Prostate gland (tissue), 2 donors: ENCODE measurements at regions not wholly inside any gene's neighbourhood (a gene's known extent, or its start where the extent isn't known, plus 50 kb on each side); places are given as distances from the start of the nearest gene placed in this dataset.

Source experiments
- DNase-seq: peaks from one replicate; pipeline ENCODE4 v3.0.0-alpha.2; 2019; ENCODE audit warnings: low spot score
- H3K27ac ChIP-seq, 2 donors: fragments of 200-600 bp; sonication (generic); 2 replicates each; pipeline ENCODE4 v1.5.1; 2017 to 2019
- H3K27me3 ChIP-seq: fragments of 200-600 bp; sonication (generic); replicated peaks from 2 replicates; pipeline ENCODE4 v1.5.1; 2019; ENCODE audit not compliant: insufficient read depth
- H3K36me3 ChIP-seq, 2 donors: fragments of 200-600 bp; sonication (generic); 1 replicate in 1 of 2; 2 replicates in 1 of 2; pipeline versions ENCODE4 v1.5.1 to v1.8.1; 2017 to 2019
- H3K4me1 ChIP-seq: fragments of 200-600 bp; sonication (generic); replicated peaks from 2 replicates; pipeline ENCODE4 v1.5.1; 2019
- H3K4me3 ChIP-seq, 2 donors: fragments of 200-600 bp; sonication (generic); 2 replicates each; pipeline ENCODE4 v1.5.1; 2017 to 2019
- H3K9me3 ChIP-seq: fragments of 200-600 bp; sonication (generic); 2 replicates; pipeline ENCODE4 v1.5.1; 2017
- POLR2A ChIP-seq: fragments of 450-650 bp; IDR thresholded peaks from one replicate; pipeline ENCODE4 v1.6.1; 2016; ENCODE audit warnings: antibody characterized with exemption, mild to moderate bottlenecking
- POLR2AphosphoS5 ChIP-seq: sonication (generic); formaldehyde crosslinking; IDR thresholded peaks from one replicate; pipeline ENCODE4 v1.6.1; 2017; ENCODE audit warnings: antibody characterized with exemption
- WGBS: methylation state at CpG from one replicate; pipeline ENCODE4 v1.1.5; 2018; 5-methylcytosine and 5-hydroxymethylcytosine counted together
- intact Hi-C: fragments of 100-400 bp; cut with DNase I; formaldehyde crosslinking; loops from one replicate; pipeline ENCODE4 v1.14.2; 2022
- TF ChIP-seq, protein P1 (sequence below), 4 experiments: fragments of 200-600 bp in 2 of 4; fragments of 450-650 bp in 2 of 4; sonication (generic) in 2 of 4; IDR thresholded peaks; 1 replicate in 3 of 4; 2 replicates in 1 of 4; pipeline ENCODE4 v1.5.1; 2016 to 2019; ENCODE audit warnings: antibody characterized with exemption in 4 of 4, mild to moderate bottlenecking in 2 of 4, moderate library complexity in 2 of 4

DNA sequence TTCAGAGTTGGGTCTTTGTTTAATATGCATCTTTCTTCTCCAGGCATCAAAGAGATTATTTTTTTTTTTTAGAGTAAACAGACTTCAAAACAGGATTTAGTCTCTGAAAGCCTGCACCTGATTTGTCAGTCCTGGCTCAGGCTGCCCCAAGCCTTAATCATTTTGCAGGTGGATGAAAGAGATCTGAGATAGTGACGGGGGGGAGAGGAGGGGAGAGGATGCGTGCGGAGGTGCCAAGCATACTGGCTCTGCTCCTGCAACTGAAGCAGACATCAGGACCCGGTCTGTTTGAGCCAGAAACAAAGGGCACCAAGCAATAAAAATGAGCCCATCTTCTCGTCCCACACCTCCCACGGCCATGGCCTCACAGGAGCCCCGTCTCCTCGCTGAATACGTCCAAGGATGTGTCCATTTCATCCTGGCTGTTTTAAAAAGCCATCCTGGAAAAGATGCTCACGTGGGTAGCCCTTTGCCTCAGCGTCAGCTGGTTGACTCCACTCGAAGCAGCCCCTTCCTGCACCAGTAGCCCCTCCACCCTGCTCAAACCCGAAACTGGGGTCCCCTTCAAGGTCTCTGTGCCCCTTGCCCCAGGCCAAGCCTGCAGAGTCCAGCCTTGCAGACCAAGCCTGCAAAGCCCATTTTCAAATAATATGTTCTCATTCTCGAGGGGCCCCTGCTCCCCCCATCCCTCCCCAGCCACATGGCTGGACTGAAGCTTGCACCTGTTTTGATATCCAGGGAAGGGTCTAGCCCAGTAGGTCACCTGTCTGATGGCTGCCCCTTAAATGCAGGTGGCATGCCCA is 84.8 kb upstream of the TNRC6C start:
- Histone ChIP-seq H3K4me1 (no peaks in the 10 kb centered on the region), H3K9me3 (no peaks in the 10 kb centered on the region), H3K27ac (no peak overlapping the region), H3K36me3 (no peaks in the 10 kb centered on the region), H3K4me3 (no peak overlapping the region), H3K27me3 (no peaks in the 10 kb centered on the region)
- WGBS: 29% methylated on average over 14 of the region's 14 CpGs
- TF ChIP-seq POLR2A (no peak), POLR2AphosphoS5 (no peak)
- TF ChIP-seq, protein P1, sequence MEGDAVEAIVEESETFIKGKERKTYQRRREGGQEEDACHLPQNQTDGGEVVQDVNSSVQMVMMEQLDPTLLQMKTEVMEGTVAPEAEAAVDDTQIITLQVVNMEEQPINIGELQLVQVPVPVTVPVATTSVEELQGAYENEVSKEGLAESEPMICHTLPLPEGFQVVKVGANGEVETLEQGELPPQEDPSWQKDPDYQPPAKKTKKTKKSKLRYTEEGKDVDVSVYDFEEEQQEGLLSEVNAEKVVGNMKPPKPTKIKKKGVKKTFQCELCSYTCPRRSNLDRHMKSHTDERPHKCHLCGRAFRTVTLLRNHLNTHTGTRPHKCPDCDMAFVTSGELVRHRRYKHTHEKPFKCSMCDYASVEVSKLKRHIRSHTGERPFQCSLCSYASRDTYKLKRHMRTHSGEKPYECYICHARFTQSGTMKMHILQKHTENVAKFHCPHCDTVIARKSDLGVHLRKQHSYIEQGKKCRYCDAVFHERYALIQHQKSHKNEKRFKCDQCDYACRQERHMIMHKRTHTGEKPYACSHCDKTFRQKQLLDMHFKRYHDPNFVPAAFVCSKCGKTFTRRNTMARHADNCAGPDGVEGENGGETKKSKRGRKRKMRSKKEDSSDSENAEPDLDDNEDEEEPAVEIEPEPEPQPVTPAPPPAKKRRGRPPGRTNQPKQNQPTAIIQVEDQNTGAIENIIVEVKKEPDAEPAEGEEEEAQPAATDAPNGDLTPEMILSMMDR (IDR thresholded peaks at IDR 0.05): no peak
- DNase-seq: no peak
- intact Hi-C loops: no loop called here

DNA sequence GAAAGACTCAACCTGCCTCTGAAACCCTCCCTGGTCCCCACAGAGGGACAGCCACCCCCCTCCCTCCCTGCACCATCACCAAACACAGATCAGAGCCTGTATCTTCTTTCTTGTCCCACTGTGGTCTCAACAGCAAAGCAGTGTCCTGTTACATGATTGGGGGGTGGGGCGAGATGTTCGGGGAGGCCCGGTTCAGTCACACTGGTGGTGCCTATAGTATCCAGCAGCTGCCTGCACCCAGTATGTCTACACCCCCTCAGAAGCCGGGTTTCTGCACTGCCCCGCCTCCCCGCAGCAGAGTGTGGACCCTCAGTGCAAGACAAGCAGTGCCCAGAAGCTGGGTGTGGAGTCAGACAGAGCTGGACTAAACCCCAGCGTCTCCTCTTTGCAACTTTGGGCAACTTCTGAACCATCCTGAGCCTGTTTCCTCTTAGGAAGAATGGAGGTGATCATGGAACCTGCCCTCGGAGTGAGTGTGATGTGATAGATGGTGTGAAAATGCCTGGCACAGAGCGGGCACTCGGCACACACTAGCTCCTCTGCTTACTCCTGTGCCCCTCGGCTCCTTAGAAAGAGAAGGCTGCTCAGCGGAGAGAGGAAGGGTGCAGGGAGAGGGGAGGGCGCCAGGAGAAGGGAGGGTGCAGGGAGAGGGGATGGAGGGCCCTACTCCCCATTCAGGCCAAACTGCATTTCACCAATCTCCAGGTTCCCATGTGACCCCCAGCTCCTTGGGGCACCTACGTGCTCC is 84.0 kb upstream of the TNRC6C start:
- intact Hi-C loops: no loop called here
- Histone ChIP-seq H3K27ac (no peak overlapping the region), H3K9me3 (no peaks in the 10 kb centered on the region), H3K4me1 (no peaks in the 10 kb centered on the region), H3K36me3 (no peaks in the 10 kb centered on the region), H3K4me3 (no peak overlapping the region), H3K27me3 (no peaks in the 10 kb centered on the region)
- TF ChIP-seq POLR2A (no peak), POLR2AphosphoS5 (no peak)
- TF ChIP-seq, protein P1 (IDR thresholded peaks at IDR 0.05): no peak
- DNase-seq: no peak
- 72% methylated on average over 14 of the region's 14 CpGs for WGBS

DNA sequence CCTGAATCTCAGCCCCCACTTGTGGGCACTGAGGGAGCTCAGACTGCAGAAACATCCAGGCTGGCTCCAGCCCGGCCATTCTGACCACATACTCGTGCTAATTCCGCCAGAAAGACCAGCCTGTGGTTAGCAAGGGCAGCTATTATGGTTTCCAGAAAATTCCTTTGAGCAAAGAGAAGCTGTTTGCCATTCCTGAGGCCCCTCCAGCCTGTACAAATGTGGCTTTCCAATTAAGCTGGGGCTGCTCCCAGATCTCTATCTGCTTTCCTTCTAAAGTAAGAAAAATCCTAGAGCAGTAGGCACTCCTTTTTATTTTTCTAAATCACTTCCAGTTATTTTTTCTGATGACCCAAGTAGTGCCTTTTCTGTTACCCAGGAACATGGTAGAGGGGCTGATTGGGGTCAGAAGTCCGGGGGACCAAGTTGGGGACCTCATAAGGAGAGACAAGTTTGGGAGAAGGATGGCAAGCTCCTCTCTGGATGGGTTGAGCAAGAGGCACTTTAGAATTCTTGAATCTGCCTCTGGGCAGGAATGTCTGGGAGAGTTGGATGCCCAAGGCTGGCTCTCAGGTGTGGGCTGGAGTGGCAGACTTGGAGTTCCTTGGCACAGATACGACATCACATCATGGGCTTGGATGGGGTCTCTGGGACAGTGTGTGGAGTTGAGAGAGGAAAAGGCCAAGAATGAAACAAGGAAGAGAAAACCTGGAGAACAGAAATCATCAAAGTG is 83.3 kb upstream of the TNRC6C start:
- no peak for DNase-seq
- no peaks in the 10 kb centered on the region for H3K4me1 ChIP-seq
- no peaks in the 10 kb centered on the region for H3K27me3 ChIP-seq
- no peak for TF ChIP-seq POLR2A
- TF ChIP-seq, protein P1 (IDR thresholded peaks at IDR 0.05): no peak
- TF ChIP-seq POLR2AphosphoS5: no peak
- H3K36me3 ChIP-seq: no peaks in the 10 kb centered on the region
- H3K4me3 ChIP-seq: no peak overlapping the region
- intact Hi-C loops: no loop called here
- 74% methylated on average over 5 of the region's 5 CpGs for WGBS
- H3K27ac ChIP-seq: no peak overlapping the region
- no peaks in the 10 kb centered on the region for H3K9me3 ChIP-seq

DNA sequence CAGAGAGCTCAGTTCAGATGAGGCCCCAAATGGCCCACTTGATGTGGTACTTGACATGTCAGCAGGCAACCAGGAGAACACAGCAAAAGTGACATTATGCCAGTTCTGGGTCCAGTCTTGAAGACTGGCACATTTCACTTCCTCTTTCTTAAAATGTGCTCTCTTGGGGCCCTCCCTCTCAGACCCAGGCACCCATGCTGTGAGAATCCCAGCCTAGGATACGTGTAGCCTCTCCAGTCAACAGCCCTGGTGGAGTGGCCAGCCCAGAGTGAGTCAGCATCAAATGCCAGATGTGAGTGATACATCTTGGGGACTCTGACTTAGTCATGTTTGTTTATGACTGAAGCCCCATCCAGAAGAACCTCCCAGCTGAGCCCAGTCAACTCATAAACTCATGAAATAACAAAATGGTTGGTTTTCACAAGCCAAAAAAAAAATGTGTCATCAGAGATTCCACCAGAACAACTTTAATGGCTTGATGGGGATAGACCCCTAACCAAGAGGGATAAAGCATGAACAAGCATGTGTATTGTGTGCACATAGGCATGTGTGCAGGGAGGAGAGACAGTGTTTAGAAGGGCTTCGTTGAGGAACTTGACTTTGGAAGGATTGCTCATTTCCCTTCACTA is 82.5 kb upstream of the TNRC6C start:
- H3K4me1 ChIP-seq: no peaks in the 10 kb centered on the region
- H3K4me3 ChIP-seq: no peak overlapping the region
- no peak overlapping the region for H3K27ac ChIP-seq
- H3K9me3 ChIP-seq: no peaks in the 10 kb centered on the region
- no peaks in the 10 kb centered on the region for H3K36me3 ChIP-seq
- no peak for DNase-seq
- WGBS: 95% methylated on average over 2 of the region's 2 CpGs
- no peak for TF ChIP-seq POLR2AphosphoS5
- TF ChIP-seq POLR2A: no peak
- TF ChIP-seq, protein P1 (IDR thresholded peaks at IDR 0.05): no peak
- intact Hi-C loops: no loop called here
- no peaks in the 10 kb centered on the region for H3K27me3 ChIP-seq
